ENCODE measurements at regions not wholly inside any gene's neighbourhood (a gene's known extent, or its start where the extent isn't known, plus 50 kb on each side); places are given as distances from the start of the nearest gene placed in this dataset.
"Not testable (repeated sequence)": the region's sequence is repeated elsewhere in the genome, so short reads cannot be mapped to it uniquely, and the experiment has no call there.

- not testable (repeated sequence) for TF ChIP-seq CTCF (IDR thresholded peaks at IDR 0.05; ENCODE audit: low read depth, low read length); EZH2phosphoT487 (IDR thresholded peaks at IDR 0.05; ENCODE audit: low read depth)
Measured at GRCh38 chr2:111457191-111457590, 336.5 kb downstream of the BCL2L11 start.

All from OCI-LY3 (cell line).